Liver (tissue), 8 donors: ENCODE measurements at regions not wholly inside any gene's neighbourhood (a gene's known extent, or its start where the extent isn't known, plus 50 kb on each side); places are given as distances from the start of the nearest gene placed in this dataset.
A peak's percentile ranks its signal among the peaks of the same experiment; 100 is the strongest.

Experiments used
- DNase-seq: peaks from one replicate; pipeline ENCODE4 v3.0.0-alpha.2; 2017; ENCODE audit warnings: low spot score
- H3K27ac ChIP-seq, 2 donors: one replicate each; pipeline ENCODE4 v1.7.0; 2013; ENCODE audit warnings: inconsistent platforms in 2 of 2, low read length in 2 of 2, control low read depth in 1 of 2, low read depth in 1 of 2, mild to moderate bottlenecking in 1 of 2
- H3K27me3 ChIP-seq, 4 donors: one replicate each; pipeline versions ENCODE4 v1.6.1 to v1.7.0; 2013; ENCODE audit warnings: low read length in 3 of 4, inconsistent platforms in 1 of 4, mild to moderate bottlenecking in 1 of 4, moderate library complexity in 1 of 4; ENCODE audit not compliant: control insufficient read depth in 4 of 4, insufficient read depth in 4 of 4
- H3K36me3 ChIP-seq, 4 donors: one replicate each; pipeline versions ENCODE4 v1.6.1 to v1.7.0; 2013; ENCODE audit warnings: low read length in 3 of 4, mild to moderate bottlenecking in 3 of 4, low read depth in 1 of 4, moderate library complexity in 1 of 4; ENCODE audit not compliant: control insufficient read depth in 4 of 4, insufficient read depth in 3 of 4
- H3K4me1 ChIP-seq, 4 donors: one replicate each; pipeline versions ENCODE4 v1.6.1 to v1.7.0; 2013; ENCODE audit warnings: low read length in 3 of 4, mild to moderate bottlenecking in 3 of 4, moderate library complexity in 1 of 4; ENCODE audit not compliant: control insufficient read depth in 4 of 4, insufficient read depth in 4 of 4
- H3K4me3 ChIP-seq, 3 donors: one replicate each; pipeline versions ENCODE4 v1.6.1 to v1.7.0; 2013; ENCODE audit warnings: low read length in 3 of 3, control low read depth in 1 of 3, low read depth in 1 of 3, mild to moderate bottlenecking in 1 of 3
- H3K9ac ChIP-seq, 2 donors: one replicate each; pipeline ENCODE4 v1.7.0; 2013; ENCODE audit warnings: low read length in 2 of 2, mild to moderate bottlenecking in 2 of 2, moderate library complexity in 2 of 2, control low read depth in 1 of 2, low read depth in 1 of 2
- H3K9me3 ChIP-seq, 4 donors: one replicate each; pipeline versions ENCODE4 v1.6.1 to v1.7.0; 2013; ENCODE audit warnings: low read length in 3 of 4; ENCODE audit not compliant: control insufficient read depth in 4 of 4
- CTCF ChIP-seq: fragments of 150-350 bp; IDR thresholded peaks from 2 replicates; pipeline ENCODE4 v1.5.1; 2017; ENCODE audit warnings: improper control_type of control experiment, low read depth, low read length; ENCODE audit not compliant: missing input control
- EGR1 ChIP-seq, 2 donors: IDR thresholded peaks; 2 replicates each; pipeline ENCODE4 v1.6.1; 2016 to 2018; ENCODE audit warnings: antibody characterized with exemption in 2 of 2, low read depth in 2 of 2
- FOXA1 ChIP-seq: IDR thresholded peaks from 2 replicates; pipeline ENCODE4 v1.6.1; 2016; ENCODE audit warnings: antibody characterized with exemption
- FOXA2 ChIP-seq: IDR thresholded peaks from 2 replicates; pipeline ENCODE4 v1.6.1; 2016; ENCODE audit warnings: antibody characterized with exemption
- HNF4A ChIP-seq, 2 donors: conservative IDR thresholded peaks; 2 replicates each; pipeline ENCODE4 v1.6.1; 2016; ENCODE audit warnings: antibody characterized with exemption in 2 of 2, mild to moderate bottlenecking in 2 of 2
- HNF4G ChIP-seq: IDR thresholded peaks from 2 replicates; pipeline ENCODE4 v1.6.1; 2016; ENCODE audit warnings: antibody characterized with exemption
- JUND ChIP-seq, 2 donors: IDR thresholded peaks; 2 replicates each; pipeline ENCODE4 v1.6.1; 2016; ENCODE audit warnings: antibody characterized with exemption in 2 of 2
- NR2F2 ChIP-seq: IDR thresholded peaks from 2 replicates; pipeline ENCODE4 v1.6.1; 2016; ENCODE audit warnings: antibody characterized with exemption
- RAD21 ChIP-seq, 2 donors: IDR thresholded peaks; 2 replicates each; pipeline ENCODE4 v1.6.1; 2016; ENCODE audit warnings: antibody characterized with exemption in 2 of 2, mild to moderate bottlenecking in 2 of 2
- RXRA ChIP-seq, 2 donors: IDR thresholded peaks; 2 replicates each; pipeline ENCODE4 v1.6.1; 2017 to 2018; ENCODE audit warnings: antibody characterized with exemption in 2 of 2, mild to moderate bottlenecking in 1 of 2
- SP1 ChIP-seq: IDR thresholded peaks from 2 replicates; pipeline ENCODE4 v1.6.1; 2018; ENCODE audit warnings: antibody characterized with exemption, mild to moderate bottlenecking
- TAF1 ChIP-seq: conservative IDR thresholded peaks from 2 replicates; pipeline ENCODE4 v1.6.1; 2016; ENCODE audit warnings: antibody characterized with exemption, mild to moderate bottlenecking
- YY1 ChIP-seq: IDR thresholded peaks from 2 replicates; pipeline ENCODE4 v1.6.1; 2016; ENCODE audit warnings: antibody characterized with exemption, mild to moderate bottlenecking
- WGBS: extraction: QIAGEN DNeasy Blood & Tissue Kit; methylation state at CpG from one replicate; pipeline ENCODE4 v1.1.7; 2013; 5-methylcytosine and 5-hydroxymethylcytosine counted together
- TF ChIP-seq, protein P1 (sequence below): IDR thresholded peaks from 2 replicates; pipeline ENCODE4 v1.6.1; 2016; ENCODE audit warnings: antibody characterized with exemption
- TF ChIP-seq, protein P2 (sequence below): IDR thresholded peaks from 2 replicates; pipeline ENCODE4 v1.6.1; 2016; ENCODE audit warnings: antibody characterized with exemption
- donor health status: healthy.
- donor health status: healthy.
- donor health status: healthy.
- donor health status: healthy.
- donor health status: healthy.

DNA sequence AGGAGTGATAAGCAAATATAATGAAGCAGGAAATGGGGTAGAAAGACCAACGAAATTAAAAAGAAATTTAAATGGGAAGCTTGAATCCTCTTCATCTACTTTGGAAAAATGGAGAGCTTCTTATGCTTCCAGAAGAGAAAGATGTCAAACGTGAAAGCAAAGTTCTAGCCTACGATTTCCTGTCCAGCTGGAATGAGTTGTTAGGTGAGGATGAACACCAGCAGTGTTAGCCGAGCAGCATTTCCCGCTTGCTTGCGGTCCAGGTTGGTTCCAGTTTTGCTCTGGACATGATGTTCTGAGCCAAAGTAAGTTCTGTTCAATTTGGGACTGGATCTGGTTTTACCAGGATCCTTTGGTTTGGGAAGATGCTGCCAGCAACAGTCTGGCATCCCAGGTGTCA, 78.9 kb downstream of the DACT1 start (continued):
- TF ChIP-seq, protein P1, sequence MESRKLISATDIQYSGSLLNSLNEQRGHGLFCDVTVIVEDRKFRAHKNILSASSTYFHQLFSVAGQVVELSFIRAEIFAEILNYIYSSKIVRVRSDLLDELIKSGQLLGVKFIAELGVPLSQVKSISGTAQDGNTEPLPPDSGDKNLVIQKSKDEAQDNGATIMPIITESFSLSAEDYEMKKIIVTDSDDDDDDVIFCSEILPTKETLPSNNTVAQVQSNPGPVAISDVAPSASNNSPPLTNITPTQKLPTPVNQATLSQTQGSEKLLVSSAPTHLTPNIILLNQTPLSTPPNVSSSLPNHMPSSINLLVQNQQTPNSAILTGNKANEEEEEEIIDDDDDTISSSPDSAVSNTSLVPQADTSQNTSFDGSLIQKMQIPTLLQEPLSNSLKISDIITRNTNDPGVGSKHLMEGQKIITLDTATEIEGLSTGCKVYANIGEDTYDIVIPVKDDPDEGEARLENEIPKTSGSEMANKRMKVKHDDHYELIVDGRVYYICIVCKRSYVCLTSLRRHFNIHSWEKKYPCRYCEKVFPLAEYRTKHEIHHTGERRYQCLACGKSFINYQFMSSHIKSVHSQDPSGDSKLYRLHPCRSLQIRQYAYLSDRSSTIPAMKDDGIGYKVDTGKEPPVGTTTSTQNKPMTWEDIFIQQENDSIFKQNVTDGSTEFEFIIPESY, result no peak
- TF ChIP-seq SP1 (no peak), FOXA1 (no peak), RXRA (IDR thresholded peaks at IDR 0.05) (no peak), TAF1 (no peak), YY1 (no peak)
- TF ChIP-seq, protein P2, sequence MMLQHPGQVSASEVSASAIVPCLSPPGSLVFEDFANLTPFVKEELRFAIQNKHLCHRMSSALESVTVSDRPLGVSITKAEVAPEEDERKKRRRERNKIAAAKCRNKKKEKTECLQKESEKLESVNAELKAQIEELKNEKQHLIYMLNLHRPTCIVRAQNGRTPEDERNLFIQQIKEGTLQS, result no peak

DNA sequence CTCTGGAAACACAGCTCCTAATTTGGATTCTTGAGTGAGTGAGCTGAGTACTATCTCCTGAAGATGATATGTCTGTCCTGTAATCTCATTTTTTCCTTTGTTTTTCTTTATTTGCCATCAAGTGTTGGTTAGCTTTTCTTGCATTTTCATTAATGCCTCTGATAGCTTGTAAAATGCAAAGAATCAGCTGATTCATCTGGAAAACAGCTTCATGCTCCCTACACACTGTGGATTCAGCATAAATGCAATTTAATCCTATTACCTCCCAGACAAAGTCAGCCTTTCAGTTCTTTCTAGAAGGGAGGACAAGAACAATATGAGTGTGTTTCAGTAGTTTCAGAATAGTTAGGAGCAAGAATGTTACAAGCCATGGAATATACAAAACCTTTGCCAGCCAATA, 79.4 kb downstream of the DACT1 start:
- H3K9me3 ChIP-seq, result no peaks in the 10 kb centered on the region
- H3K27ac ChIP-seq, result no peak overlapping the region
- H3K9ac ChIP-seq, result no peak overlapping the region
- TF ChIP-seq CTCF (no peak), JUND (IDR thresholded peaks at IDR 0.05) (no peak), RAD21 (IDR thresholded peaks at IDR 0.05) (no peak), FOXA1 (no peak), SP1 (no peak), EGR1 (IDR thresholded peaks at IDR 0.05; ENCODE audit: low read depth in 2 of 2) (no peak), FOXA2 (no peak), HNF4G (no peak), RXRA (IDR thresholded peaks at IDR 0.05) (no peak), HNF4A (conservative IDR thresholded peaks at IDR 0.05) (no peak), TAF1 (no peak)
- TF ChIP-seq, protein P2, result no peak
- H3K27me3 ChIP-seq, result no peaks in the 10 kb centered on the region
- H3K36me3 ChIP-seq, result no peaks in the 10 kb centered on the region
- H3K4me1 ChIP-seq, result no peaks in the 10 kb centered on the region
- H3K4me3 ChIP-seq, result no peak overlapping the region
- no peak for DNase-seq

DNA sequence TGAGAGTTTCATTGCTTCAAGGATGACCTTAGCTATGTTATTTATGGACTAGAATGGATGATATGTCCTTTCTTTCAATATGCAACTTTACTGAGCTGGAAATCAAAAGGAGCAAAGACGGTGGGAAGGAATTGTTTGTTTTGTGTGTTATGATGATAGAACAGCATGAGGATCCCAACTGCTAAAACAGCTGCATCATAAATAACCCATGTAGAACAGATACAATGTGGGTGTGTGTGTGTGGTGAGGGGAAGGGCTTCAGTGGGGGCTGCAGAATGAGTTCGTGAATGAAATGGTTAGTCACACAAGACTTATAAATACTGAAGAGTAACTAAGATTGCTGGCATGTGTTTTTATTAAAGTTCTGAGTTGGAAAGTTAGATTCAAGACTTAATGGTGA, 80.1 kb downstream of the DACT1 start:
- H3K4me3 ChIP-seq, result no peak overlapping the region
- H3K36me3 ChIP-seq, result no peaks in the 10 kb centered on the region
- no peaks in the 10 kb centered on the region for H3K9me3 ChIP-seq
- DNase-seq, result no peak
- no peaks in the 10 kb centered on the region for H3K27me3 ChIP-seq
- H3K4me1 ChIP-seq, result no peaks in the 10 kb centered on the region
- H3K9ac ChIP-seq, result no peak overlapping the region
- 61% methylated on average over 2 of the region's 2 CpGs for WGBS
- no peak overlapping the region for H3K27ac ChIP-seq
- no peak for TF ChIP-seq FOXA2
- TF ChIP-seq NR2F2, result peak; percentile 18
